ENCODE measurements at regions not wholly inside any gene's neighbourhood (a gene's known extent, or its start where the extent isn't known, plus 50 kb on each side); places are given as distances from the start of the nearest gene placed in this dataset.

- TF ChIP-seq CTCF (IDR thresholded peaks at IDR 0.05) (no peak), POLR2A (IDR thresholded peaks at IDR 0.05) (no peak)
Measured at GRCh38 chr5:102664616-102665335, 90.3 kb upstream of the PAM start.
